ENCODE measurements at regions not wholly inside any gene's neighbourhood (a gene's known extent, or its start where the extent isn't known, plus 50 kb on each side); places are given as distances from the start of the nearest gene placed in this dataset.

DNA sequence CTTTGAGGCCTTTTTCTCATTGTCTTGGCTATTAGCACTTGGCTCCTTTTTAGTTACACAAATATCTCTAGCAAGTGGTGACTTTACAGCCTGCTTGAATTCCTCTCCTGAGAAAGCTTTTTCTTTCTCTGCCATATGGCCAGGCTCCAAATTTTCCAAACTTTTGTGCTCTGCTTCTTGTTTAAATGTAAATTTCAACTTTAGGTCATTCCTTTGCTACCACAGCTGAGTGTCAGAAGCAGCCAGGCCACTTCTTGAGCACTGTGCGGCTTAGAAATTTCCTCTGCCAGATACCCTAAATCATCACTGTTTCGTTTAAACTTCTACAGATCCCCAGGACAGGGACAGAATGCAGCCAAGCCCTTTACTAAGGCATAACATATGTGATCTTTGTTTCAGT lies 222.4 kb downstream of the FBXO8 start:
- TF ChIP-seq POLR2AphosphoS5 (IDR thresholded peaks at IDR 0.05; ENCODE audit: low read depth, low read length) (no peak), TAF1 (IDR thresholded peaks at IDR 0.05; ENCODE audit: borderline replicate concordance, insufficient read depth, low read length) (no peak), FOXP2 (optimal IDR thresholded peaks at IDR 0.05; ENCODE audit: borderline replicate concordance, extremely low read depth, extremely low read length, insufficient read depth) (no peak)
- TF ChIP-seq, protein P1, sequence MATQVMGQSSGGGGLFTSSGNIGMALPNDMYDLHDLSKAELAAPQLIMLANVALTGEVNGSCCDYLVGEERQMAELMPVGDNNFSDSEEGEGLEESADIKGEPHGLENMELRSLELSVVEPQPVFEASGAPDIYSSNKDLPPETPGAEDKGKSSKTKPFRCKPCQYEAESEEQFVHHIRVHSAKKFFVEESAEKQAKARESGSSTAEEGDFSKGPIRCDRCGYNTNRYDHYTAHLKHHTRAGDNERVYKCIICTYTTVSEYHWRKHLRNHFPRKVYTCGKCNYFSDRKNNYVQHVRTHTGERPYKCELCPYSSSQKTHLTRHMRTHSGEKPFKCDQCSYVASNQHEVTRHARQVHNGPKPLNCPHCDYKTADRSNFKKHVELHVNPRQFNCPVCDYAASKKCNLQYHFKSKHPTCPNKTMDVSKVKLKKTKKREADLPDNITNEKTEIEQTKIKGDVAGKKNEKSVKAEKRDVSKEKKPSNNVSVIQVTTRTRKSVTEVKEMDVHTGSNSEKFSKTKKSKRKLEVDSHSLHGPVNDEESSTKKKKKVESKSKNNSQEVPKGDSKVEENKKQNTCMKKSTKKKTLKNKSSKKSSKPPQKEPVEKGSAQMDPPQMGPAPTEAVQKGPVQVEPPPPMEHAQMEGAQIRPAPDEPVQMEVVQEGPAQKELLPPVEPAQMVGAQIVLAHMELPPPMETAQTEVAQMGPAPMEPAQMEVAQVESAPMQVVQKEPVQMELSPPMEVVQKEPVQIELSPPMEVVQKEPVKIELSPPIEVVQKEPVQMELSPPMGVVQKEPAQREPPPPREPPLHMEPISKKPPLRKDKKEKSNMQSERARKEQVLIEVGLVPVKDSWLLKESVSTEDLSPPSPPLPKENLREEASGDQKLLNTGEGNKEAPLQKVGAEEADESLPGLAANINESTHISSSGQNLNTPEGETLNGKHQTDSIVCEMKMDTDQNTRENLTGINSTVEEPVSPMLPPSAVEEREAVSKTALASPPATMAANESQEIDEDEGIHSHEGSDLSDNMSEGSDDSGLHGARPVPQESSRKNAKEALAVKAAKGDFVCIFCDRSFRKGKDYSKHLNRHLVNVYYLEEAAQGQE (IDR thresholded peaks at IDR 0.05; ENCODE audit: insufficient read depth in 1 of 2, low read depth in 2 of 2, low read length in 2 of 2) = no peak

Data from PFSK-1 (cell line).